HFF-Myc (cell line): ENCODE measurements at regions not wholly inside any gene's neighbourhood (a gene's known extent, or its start where the extent isn't known, plus 50 kb on each side); places are given as distances from the start of the nearest gene placed in this dataset.

Experiments
- DNase-seq: peaks from one replicate; pipeline ENCODE4 v3.0.0-alpha.2; 2011; ENCODE audit warnings: low read depth; ENCODE audit errors: extremely low read depth
- H3K4me3 ChIP-seq: replicated peaks from 2 replicates; pipeline ENCODE4 v1.5.1; 2011; ENCODE audit warnings: low read depth, mild to moderate bottlenecking, control low read depth, low read length
- CTCF ChIP-seq: IDR thresholded peaks from 2 replicates; pipeline ENCODE4 v1.5.1; 2012; ENCODE audit warnings: mild to moderate bottlenecking, low read depth, low read length, control low read depth; ENCODE audit errors: missing control alignments

DNA sequence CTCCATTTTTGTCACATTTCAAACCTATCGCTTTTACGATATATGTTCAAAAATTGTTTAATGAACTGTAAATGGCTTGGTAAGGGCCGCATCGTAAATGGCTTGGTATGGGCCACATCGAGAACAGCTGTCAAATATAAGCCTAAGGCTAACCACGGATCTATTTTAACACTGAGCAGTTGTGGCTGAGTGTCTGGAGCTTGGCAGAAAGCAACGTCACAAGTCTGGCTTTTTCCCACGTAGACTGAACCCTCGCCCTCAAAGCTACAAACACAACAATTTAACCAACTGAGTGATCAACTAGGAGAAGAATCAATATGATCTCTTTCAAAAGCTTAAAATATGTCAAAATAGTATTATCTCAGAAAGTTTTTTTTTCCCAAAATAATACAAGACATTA, 71.4 kb upstream of the PRSS16 start:
- no peak for TF ChIP-seq CTCF
- peak; percentile 35 for DNase-seq
- peak overlapping the region; percentile 94 for H3K4me3 ChIP-seq

DNA sequence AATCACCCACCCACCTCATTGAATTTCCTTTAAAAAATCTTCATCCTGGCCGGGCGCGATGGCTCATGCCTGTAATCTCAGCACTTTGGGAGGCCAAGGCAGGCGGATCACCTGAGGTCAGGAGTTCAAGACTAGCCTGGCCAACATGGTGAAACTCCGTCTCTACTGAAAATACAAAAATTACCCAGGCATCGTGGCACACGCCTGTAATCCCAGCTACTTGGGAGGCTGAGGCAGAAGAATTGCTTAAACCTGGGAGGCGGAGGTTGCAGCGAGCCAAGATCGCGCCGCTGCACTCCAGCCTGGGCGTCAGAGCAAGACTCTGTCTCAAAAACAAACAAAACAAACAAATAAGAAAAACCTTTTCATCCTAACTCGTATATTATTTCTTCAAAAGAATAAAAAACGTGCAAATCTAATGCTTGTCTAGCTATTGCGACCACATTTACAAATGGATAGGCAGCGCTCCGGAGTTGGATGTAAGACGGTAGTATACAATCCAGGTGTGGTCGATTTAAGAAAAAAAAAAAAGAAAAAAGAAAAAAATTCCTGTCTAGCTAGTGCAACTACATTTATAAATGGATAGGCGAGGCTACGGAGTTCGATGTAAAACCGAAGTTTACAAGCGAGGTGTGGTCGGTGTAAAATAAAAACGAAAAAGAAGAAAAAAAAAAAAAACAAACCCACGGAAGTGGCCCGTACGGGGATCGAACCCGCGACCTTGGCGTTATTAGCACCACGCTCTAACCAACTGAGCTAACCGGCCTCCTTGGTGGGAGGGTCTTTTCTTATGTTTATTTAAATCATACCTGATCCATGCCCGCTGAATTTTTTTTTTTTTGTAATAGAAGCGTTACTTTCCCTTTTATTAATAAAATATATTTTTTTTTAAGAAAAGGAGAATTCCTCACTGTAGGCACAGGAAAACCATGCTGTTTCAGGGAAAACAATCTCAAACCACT, 70.7 kb upstream of the PRSS16 start:
- no peak for TF ChIP-seq CTCF
- no peak for DNase-seq
- H3K4me3 ChIP-seq, result peak overlapping the region; percentile 94

DNA sequence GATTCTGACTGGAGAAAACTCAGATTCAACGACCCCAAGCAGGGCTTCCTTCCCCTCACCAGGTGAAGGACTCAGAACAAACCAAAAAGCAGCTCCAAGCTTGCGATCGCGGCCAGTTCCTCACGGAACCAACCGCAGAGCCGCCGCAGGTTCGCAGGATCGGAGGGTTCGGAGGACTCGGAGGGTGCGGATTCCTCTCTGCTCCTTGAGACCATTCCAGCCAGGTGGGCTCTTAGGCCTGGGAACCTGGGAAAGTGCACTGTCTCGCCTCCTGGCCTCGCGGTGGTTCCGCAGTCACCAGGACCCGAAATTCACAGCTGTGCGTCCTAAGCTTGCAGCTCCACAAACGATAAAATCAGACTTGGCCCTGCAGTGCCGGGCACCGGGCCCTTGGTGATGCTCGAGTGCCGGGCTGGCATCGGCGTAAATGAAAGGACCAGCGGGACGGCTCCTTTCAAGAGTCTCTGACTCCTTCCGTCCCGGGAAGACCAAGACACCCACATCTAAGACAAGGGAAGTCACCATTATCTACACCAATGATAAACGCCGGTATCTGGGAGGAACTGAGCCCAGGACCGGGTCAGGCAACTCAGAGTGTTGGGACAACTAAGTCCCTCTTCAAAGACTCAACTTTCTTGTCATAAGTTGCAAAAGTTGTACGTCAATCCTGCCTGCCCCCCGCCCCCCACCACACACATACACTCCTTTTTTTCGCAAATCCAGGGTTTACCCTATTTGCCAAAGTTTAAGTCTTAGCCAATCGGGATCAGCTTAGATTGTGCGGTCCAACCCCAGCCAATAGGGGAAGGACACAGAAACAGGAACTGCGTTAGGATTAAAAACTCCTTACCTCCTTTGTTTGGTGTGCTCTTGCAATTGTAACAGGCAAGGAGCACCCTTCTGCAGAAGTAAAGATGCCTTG, 69.8 kb upstream of the PRSS16 start:
- peak; percentile 69 for DNase-seq
- peak overlapping the region; percentile 94 for H3K4me3 ChIP-seq
- peak; percentile 39 for TF ChIP-seq CTCF

DNA sequence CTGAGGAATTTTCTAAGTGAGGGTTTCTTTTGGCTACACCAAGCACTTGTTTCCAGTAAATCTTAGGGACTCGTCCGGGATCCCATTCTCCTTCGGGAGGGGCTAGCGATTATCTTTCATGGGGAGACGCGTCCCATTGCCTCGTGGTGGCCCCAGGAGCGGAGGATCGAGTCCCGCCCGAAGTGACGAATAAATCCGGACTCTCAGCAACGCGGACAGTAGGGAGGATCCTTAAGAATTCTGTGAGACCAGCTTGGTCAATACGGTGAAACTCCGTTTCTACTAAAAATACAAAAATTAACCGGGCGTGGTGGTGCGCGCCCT, 69.1 kb upstream of the PRSS16 start:
- peak overlapping the region; percentile 94 for H3K4me3 ChIP-seq
- DNase-seq, result no peak
- TF ChIP-seq CTCF, result no peak

DNA sequence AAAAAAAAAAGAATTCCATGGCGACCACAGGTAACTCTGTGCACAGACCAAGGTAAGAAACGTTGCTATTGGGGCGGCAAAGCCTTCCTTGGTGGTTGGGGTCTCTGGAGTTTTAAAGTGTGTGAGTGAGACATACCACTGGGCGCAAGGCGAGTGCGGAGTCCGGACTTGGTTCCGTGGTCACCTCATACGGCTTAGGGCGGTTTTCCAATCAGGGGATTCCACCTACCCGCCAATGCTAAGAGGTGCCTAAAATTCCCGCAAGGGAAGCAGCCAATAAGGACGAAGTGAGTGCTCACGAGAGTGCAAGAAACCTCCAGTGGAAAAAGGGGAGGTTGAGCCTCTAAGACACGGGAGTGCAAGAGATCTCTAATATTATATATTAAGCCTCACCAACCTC, 68.6 kb upstream of the PRSS16 start:
- peak overlapping the region; percentile 94 for H3K4me3 ChIP-seq
- no peak for DNase-seq
- TF ChIP-seq CTCF, result no peak

- H3K4me3 ChIP-seq, result no peak overlapping the region
- no peak for TF ChIP-seq CTCF
- no peak for DNase-seq
Observed at GRCh38 chr6:27183060-27183832, 64.3 kb upstream of the PRSS16 start.
